ENCODE measurements at regions not wholly inside any gene's neighbourhood (a gene's known extent, or its start where the extent isn't known, plus 50 kb on each side); places are given as distances from the start of the nearest gene placed in this dataset.

DNA sequence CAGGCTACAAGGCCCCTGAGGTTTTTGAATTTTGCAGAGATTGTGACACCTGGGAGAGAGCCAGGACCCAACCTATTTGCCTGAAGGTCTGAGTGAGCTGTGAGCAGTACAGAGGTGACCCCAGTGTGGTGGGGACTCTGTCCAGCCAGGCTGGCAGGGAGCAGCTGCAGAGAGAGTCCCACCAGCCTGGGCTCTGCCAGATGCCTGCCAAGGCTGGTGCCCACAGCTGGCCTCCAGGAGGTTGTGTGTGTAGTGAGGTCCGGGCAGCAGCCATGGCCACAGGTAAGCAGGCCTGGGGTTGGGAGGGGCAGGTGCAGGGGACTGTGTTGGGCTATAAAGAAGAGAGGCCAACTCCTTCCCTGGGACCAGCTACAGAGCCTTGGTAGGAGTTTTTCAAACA, 144.8 kb downstream of the CRYBB2 start (continued):
- TF ChIP-seq, protein P1, sequence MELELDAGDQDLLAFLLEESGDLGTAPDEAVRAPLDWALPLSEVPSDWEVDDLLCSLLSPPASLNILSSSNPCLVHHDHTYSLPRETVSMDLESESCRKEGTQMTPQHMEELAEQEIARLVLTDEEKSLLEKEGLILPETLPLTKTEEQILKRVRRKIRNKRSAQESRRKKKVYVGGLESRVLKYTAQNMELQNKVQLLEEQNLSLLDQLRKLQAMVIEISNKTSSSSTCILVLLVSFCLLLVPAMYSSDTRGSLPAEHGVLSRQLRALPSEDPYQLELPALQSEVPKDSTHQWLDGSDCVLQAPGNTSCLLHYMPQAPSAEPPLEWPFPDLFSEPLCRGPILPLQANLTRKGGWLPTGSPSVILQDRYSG (CRISPR knock-in tag; IDR thresholded peaks at IDR 0.05): no peak
- TF ChIP-seq ZNF292 (CRISPR knock-in tag; IDR thresholded peaks at IDR 0.05; ENCODE audit: borderline replicate concordance, low read depth): no peak

DNA sequence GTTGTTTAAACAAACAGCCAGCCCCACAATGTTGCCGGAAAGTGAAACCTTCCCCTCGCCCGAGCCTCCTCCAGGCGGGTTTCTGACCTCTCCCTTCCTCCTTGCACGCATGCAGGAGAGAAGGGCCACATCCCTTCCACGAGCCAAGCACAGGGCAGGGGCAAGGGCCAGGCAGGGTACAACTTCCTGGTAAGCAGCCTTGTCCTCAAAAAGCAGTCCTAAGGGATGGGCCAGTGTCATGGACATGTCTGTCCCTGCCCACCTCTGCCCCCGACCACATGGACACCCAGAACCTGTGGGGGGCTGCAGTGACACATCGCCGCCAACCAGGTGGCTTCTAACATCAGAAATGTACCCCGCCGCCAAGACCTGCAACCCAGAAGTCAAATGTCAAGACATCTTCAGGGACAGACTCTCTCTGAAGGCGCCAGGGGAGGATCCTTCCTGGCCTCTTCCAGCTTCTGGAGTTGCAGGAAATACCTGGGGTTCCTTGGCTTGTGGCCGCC, 145.3 kb downstream of the CRYBB2 start:
- H3K9me3 ChIP-seq (ENCODE audit: low read length): no peaks in the 10 kb centered on the region
- WGBS (ENCODE audit: low lambda C conversion rate): 93% methylated on average over 6 of the region's 13 CpGs
- H3K4me2 ChIP-seq (ENCODE audit: low read depth, low read length): no peak overlapping the region
- no peak overlapping the region for H2AFZ ChIP-seq (ENCODE audit: low read length)
- no peak overlapping the region for H3K4me3 ChIP-seq (replicated peaks in 1 of 3; ENCODE audit: insufficient read depth in 1 of 3, low read depth in 2 of 3, low read length in 3 of 3)
- no peak for ATAC-seq
- no peak overlapping the region for H3K9ac ChIP-seq (ENCODE audit: insufficient read depth, low read depth, low read length)
- H4K20me1 ChIP-seq (ENCODE audit: insufficient read depth, low read length): peaks cover 16% of the 10 kb centered on the region; the same call in 1 of the 2 replicates
- in situ Hi-C loops (cut with HindIII; ENCODE audit: extremely low pct_ligation_motif_present, low pct_unique_long_range_greater_than_20kb) (no loop called here), intact Hi-C loops (cut with micrococcal nuclease; ENCODE audit: unreplicated experiment) (loop anchor here (5.0 kb wide), 3 partner anchors 38 to 83 kb away; no protein-coding TSS in a partner anchor)
- no peak for FAIRE-seq
- peaks cover 10 to 56% of the 10 kb centered on the region in 2 experiments; a peak in 4 of 5 replicates for H3K36me3 ChIP-seq (replicated peaks in 1 of 2; ENCODE audit: control insufficient read depth in 1 of 2, insufficient read depth in 2 of 2, low read length in 2 of 2)
- BruUV-seq (replicated peaks): no TSS peak
- no peak overlapping the region for H3K27ac ChIP-seq (ENCODE audit: extremely low read length, insufficient read depth, low read length)
- peaks cover 5% of the 10 kb centered on the region for H3K79me2 ChIP-seq (ENCODE audit: insufficient read depth, low read length)
- TF ChIP-seq, protein P2, sequence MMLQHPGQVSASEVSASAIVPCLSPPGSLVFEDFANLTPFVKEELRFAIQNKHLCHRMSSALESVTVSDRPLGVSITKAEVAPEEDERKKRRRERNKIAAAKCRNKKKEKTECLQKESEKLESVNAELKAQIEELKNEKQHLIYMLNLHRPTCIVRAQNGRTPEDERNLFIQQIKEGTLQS (CRISPR knock-in tag; IDR thresholded peaks at IDR 0.05): no peak
- TF ChIP-seq HNRNPUL1 (IDR thresholded peaks at IDR 0.05; ENCODE audit: low read depth, low read length): no peak
- TF ChIP-seq ZNF713 (CRISPR knock-in tag; IDR thresholded peaks at IDR 0.05): no peak
- TF ChIP-seq TGIF2 (CRISPR knock-in tag; IDR thresholded peaks at IDR 0.05): no peak
- no peak for TF ChIP-seq ZNF33B (CRISPR knock-in tag; IDR thresholded peaks at IDR 0.05)
- TF ChIP-seq, protein P3, sequence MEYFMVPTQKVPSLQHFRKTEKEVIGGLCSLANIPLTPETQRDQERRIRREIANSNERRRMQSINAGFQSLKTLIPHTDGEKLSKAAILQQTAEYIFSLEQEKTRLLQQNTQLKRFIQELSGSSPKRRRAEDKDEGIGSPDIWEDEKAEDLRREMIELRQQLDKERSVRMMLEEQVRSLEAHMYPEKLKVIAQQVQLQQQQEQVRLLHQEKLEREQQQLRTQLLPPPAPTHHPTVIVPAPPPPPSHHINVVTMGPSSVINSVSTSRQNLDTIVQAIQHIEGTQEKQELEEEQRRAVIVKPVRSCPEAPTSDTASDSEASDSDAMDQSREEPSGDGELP (IDR thresholded peaks at IDR 0.05; ENCODE audit: borderline replicate concordance, low read depth): no peak
- TF ChIP-seq SRSF4 (IDR thresholded peaks at IDR 0.05; ENCODE audit: low read depth, low read length, poor library complexity, severe bottlenecking): no peak
- no peak for TF ChIP-seq KLF16 (CRISPR knock-in tag; IDR thresholded peaks at IDR 0.05)
- no peak for TF ChIP-seq MED13 (CRISPR knock-in tag; IDR thresholded peaks at IDR 0.05)
- TF ChIP-seq, protein P4, sequence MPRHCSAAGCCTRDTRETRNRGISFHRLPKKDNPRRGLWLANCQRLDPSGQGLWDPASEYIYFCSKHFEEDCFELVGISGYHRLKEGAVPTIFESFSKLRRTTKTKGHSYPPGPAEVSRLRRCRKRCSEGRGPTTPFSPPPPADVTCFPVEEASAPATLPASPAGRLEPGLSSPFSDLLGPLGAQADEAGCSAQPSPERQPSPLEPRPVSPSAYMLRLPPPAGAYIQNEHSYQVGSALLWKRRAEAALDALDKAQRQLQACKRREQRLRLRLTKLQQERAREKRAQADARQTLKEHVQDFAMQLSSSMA (CRISPR knock-in tag; IDR thresholded peaks at IDR 0.05): no peak
- no peak for TF ChIP-seq ZBTB3 (CRISPR knock-in tag; IDR thresholded peaks at IDR 0.05; ENCODE audit: borderline replicate concordance, low read depth)
- no peak for TF ChIP-seq NR3C1 (CRISPR knock-in tag; IDR thresholded peaks at IDR 0.05)
- no peak for DNase-seq (ENCODE audit: low spot score)
- CTCF ChIA-PET (ENCODE audit: low intra/inter-chr PET ratio, low total read pairs): no interaction called here
- H3K27me3 ChIP-seq (ENCODE audit: control insufficient read depth in 1 of 2, insufficient read depth in 2 of 2, low read length in 2 of 2): no peaks in the 10 kb centered on the region
- no peaks in the 10 kb centered on the region for H3K4me1 ChIP-seq (ENCODE audit: insufficient read depth, low read length)
- POLR2A ChIA-PET: no interaction called here

Data from HepG2 (cell line).